Keratinocyte (primary cell): ENCODE measurements at regions not wholly inside any gene's neighbourhood (a gene's known extent, or its start where the extent isn't known, plus 50 kb on each side); places are given as distances from the start of the nearest gene placed in this dataset.

Source experiments
- EZH2 ChIP-seq: IDR thresholded peaks from one replicate; pipeline ENCODE4 v1.6.1; 2012; ENCODE audit warnings: inconsistent platforms, mild to moderate bottlenecking, low read length, moderate library complexity
- TF ChIP-seq, protein P1 (sequence below), 3 experiments: IDR thresholded peaks in 1 of 3; conservative IDR thresholded peaks in 1 of 3; optimal IDR thresholded peaks in 1 of 3; 2 replicates in 2 of 3; 3 replicates in 1 of 3; pipeline versions ENCODE3 to v1.5.1; 2011; ENCODE audit warnings: low read length in 3 of 3, mild to moderate bottlenecking in 3 of 3, moderate library complexity in 2 of 3, control low read depth in 1 of 3, inconsistent platforms in 1 of 3; ENCODE audit not compliant: insufficient read depth in 2 of 3; ENCODE audit errors: extremely low read depth in 1 of 3

DNA sequence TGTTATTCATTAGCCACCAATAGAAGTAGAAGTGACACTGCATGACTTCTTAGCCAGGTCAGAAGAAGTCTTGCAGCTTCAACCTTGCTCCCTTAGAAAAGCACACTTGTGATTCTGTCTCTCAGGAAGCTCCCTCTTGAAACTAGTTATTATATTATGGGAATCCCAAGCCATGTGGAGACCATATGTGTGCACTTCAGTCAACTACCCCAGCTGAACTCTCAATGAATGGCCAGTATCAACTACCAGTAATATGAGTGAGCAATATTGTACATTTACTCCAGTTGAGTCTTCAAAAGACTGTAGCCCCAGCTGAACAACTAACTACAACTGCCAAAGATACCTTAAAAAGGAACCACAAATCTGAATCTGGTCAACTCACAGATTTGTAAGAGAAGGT lies 77.1 kb upstream of the GABRA3 start:
- TF ChIP-seq, protein P1, sequence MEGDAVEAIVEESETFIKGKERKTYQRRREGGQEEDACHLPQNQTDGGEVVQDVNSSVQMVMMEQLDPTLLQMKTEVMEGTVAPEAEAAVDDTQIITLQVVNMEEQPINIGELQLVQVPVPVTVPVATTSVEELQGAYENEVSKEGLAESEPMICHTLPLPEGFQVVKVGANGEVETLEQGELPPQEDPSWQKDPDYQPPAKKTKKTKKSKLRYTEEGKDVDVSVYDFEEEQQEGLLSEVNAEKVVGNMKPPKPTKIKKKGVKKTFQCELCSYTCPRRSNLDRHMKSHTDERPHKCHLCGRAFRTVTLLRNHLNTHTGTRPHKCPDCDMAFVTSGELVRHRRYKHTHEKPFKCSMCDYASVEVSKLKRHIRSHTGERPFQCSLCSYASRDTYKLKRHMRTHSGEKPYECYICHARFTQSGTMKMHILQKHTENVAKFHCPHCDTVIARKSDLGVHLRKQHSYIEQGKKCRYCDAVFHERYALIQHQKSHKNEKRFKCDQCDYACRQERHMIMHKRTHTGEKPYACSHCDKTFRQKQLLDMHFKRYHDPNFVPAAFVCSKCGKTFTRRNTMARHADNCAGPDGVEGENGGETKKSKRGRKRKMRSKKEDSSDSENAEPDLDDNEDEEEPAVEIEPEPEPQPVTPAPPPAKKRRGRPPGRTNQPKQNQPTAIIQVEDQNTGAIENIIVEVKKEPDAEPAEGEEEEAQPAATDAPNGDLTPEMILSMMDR (optimal IDR thresholded peaks at IDR 0.05 in 1 of 3, IDR thresholded peaks at IDR 0.05 in 1 of 3, conservative IDR thresholded peaks at IDR 0.05 in 1 of 3; ENCODE audit: extremely low read depth in 1 of 3, insufficient read depth in 2 of 3, low read length in 3 of 3): no peak
- TF ChIP-seq EZH2: no peak
